ENCODE measurements at regions not wholly inside any gene's neighbourhood (a gene's known extent, or its start where the extent isn't known, plus 50 kb on each side); places are given as distances from the start of the nearest gene placed in this dataset.

DNA sequence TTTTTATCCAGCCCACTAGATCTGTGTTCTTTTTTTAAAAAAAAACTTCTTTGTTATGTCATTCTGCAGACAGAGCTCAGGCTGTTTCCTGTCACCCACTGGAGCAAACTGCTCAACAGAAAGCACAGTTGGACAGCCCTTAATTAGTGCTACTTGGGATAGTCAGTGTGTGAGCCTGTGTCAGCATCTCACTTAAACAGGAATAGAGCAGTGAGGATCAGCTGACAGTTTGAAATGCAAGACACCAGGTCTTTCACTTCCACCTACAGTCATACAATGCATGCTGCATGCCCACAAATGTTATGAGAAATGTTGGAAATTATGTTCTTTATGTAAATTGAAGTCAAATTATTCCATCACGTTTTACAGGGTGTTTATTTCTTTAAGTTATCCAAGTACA lies 174.9 kb downstream of the NR4A2 start:
- TF ChIP-seq, protein P1, sequence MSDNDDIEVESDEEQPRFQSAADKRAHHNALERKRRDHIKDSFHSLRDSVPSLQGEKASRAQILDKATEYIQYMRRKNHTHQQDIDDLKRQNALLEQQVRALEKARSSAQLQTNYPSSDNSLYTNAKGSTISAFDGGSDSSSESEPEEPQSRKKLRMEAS (CRISPR knock-in tag; IDR thresholded peaks at IDR 0.05): no peak
- TF ChIP-seq, protein P2, sequence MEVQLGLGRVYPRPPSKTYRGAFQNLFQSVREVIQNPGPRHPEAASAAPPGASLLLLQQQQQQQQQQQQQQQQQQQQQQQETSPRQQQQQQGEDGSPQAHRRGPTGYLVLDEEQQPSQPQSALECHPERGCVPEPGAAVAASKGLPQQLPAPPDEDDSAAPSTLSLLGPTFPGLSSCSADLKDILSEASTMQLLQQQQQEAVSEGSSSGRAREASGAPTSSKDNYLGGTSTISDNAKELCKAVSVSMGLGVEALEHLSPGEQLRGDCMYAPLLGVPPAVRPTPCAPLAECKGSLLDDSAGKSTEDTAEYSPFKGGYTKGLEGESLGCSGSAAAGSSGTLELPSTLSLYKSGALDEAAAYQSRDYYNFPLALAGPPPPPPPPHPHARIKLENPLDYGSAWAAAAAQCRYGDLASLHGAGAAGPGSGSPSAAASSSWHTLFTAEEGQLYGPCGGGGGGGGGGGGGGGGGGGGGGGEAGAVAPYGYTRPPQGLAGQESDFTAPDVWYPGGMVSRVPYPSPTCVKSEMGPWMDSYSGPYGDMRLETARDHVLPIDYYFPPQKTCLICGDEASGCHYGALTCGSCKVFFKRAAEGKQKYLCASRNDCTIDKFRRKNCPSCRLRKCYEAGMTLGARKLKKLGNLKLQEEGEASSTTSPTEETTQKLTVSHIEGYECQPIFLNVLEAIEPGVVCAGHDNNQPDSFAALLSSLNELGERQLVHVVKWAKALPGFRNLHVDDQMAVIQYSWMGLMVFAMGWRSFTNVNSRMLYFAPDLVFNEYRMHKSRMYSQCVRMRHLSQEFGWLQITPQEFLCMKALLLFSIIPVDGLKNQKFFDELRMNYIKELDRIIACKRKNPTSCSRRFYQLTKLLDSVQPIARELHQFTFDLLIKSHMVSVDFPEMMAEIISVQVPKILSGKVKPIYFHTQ (CRISPR knock-in tag; IDR thresholded peaks at IDR 0.05): no peak
- TF ChIP-seq NR1H2 (CRISPR knock-in tag; IDR thresholded peaks at IDR 0.05): no peak
- TF ChIP-seq, protein P3, sequence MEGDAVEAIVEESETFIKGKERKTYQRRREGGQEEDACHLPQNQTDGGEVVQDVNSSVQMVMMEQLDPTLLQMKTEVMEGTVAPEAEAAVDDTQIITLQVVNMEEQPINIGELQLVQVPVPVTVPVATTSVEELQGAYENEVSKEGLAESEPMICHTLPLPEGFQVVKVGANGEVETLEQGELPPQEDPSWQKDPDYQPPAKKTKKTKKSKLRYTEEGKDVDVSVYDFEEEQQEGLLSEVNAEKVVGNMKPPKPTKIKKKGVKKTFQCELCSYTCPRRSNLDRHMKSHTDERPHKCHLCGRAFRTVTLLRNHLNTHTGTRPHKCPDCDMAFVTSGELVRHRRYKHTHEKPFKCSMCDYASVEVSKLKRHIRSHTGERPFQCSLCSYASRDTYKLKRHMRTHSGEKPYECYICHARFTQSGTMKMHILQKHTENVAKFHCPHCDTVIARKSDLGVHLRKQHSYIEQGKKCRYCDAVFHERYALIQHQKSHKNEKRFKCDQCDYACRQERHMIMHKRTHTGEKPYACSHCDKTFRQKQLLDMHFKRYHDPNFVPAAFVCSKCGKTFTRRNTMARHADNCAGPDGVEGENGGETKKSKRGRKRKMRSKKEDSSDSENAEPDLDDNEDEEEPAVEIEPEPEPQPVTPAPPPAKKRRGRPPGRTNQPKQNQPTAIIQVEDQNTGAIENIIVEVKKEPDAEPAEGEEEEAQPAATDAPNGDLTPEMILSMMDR (IDR thresholded peaks at IDR 0.05): no peak
- no peak for TF ChIP-seq ELF4 (CRISPR knock-in tag; IDR thresholded peaks at IDR 0.05; ENCODE audit: low read depth)
- TF ChIP-seq, protein P4, sequence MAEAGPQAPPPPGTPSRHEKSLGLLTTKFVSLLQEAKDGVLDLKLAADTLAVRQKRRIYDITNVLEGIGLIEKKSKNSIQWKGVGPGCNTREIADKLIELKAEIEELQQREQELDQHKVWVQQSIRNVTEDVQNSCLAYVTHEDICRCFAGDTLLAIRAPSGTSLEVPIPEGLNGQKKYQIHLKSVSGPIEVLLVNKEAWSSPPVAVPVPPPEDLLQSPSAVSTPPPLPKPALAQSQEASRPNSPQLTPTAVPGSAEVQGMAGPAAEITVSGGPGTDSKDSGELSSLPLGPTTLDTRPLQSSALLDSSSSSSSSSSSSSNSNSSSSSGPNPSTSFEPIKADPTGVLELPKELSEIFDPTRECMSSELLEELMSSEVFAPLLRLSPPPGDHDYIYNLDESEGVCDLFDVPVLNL (CRISPR knock-in tag; IDR thresholded peaks at IDR 0.05; ENCODE audit: borderline replicate concordance, low read depth): no peak
- TF ChIP-seq, protein P5, sequence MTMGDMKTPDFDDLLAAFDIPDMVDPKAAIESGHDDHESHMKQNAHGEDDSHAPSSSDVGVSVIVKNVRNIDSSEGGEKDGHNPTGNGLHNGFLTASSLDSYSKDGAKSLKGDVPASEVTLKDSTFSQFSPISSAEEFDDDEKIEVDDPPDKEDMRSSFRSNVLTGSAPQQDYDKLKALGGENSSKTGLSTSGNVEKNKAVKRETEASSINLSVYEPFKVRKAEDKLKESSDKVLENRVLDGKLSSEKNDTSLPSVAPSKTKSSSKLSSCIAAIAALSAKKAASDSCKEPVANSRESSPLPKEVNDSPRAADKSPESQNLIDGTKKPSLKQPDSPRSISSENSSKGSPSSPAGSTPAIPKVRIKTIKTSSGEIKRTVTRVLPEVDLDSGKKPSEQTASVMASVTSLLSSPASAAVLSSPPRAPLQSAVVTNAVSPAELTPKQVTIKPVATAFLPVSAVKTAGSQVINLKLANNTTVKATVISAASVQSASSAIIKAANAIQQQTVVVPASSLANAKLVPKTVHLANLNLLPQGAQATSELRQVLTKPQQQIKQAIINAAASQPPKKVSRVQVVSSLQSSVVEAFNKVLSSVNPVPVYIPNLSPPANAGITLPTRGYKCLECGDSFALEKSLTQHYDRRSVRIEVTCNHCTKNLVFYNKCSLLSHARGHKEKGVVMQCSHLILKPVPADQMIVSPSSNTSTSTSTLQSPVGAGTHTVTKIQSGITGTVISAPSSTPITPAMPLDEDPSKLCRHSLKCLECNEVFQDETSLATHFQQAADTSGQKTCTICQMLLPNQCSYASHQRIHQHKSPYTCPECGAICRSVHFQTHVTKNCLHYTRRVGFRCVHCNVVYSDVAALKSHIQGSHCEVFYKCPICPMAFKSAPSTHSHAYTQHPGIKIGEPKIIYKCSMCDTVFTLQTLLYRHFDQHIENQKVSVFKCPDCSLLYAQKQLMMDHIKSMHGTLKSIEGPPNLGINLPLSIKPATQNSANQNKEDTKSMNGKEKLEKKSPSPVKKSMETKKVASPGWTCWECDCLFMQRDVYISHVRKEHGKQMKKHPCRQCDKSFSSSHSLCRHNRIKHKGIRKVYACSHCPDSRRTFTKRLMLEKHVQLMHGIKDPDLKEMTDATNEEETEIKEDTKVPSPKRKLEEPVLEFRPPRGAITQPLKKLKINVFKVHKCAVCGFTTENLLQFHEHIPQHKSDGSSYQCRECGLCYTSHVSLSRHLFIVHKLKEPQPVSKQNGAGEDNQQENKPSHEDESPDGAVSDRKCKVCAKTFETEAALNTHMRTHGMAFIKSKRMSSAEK (CRISPR knock-in tag; IDR thresholded peaks at IDR 0.05; ENCODE audit: borderline replicate concordance): no peak
- TF ChIP-seq TEAD1 (CRISPR knock-in tag; IDR thresholded peaks at IDR 0.05): no peak
- TF ChIP-seq, protein P6, sequence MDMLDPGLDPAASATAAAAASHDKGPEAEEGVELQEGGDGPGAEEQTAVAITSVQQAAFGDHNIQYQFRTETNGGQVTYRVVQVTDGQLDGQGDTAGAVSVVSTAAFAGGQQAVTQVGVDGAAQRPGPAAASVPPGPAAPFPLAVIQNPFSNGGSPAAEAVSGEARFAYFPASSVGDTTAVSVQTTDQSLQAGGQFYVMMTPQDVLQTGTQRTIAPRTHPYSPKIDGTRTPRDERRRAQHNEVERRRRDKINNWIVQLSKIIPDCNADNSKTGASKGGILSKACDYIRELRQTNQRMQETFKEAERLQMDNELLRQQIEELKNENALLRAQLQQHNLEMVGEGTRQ (CRISPR knock-in tag; IDR thresholded peaks at IDR 0.05): no peak
- no peak for TF ChIP-seq SMAD3 (CRISPR knock-in tag; IDR thresholded peaks at IDR 0.05; ENCODE audit: borderline replicate concordance)
- TF ChIP-seq ZNF232 (CRISPR knock-in tag; IDR thresholded peaks at IDR 0.05): no peak
- TF ChIP-seq, protein P7, sequence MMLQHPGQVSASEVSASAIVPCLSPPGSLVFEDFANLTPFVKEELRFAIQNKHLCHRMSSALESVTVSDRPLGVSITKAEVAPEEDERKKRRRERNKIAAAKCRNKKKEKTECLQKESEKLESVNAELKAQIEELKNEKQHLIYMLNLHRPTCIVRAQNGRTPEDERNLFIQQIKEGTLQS (CRISPR knock-in tag; conservative IDR thresholded peaks at IDR 0.05): no peak
